HepG2 (cell line): ENCODE measurements at regions not wholly inside any gene's neighbourhood (a gene's known extent, or its start where the extent isn't known, plus 50 kb on each side); places are given as distances from the start of the nearest gene placed in this dataset.

Experiments
- KAT7 ChIP-seq: IDR thresholded peaks from 2 replicates; pipeline ENCODE4 v1.6.1; 2018; ENCODE audit warnings: borderline replicate concordance, missing compliant biosample characterization
- MIER2 ChIP-seq: IDR thresholded peaks from 2 replicates; pipeline ENCODE4 v1.6.1; 2016; ENCODE audit warnings: missing biosample characterization, missing genetic modification reagents
- MNT ChIP-seq: fragments of 450-650 bp; IDR thresholded peaks from 2 replicates; pipeline ENCODE4 v1.6.1; 2016
- RBM39 ChIP-seq: fragments of 200-400 bp; formaldehyde crosslinking; IDR thresholded peaks from one replicate; pipeline ENCODE4 v1.6.1; 2018; ENCODE audit warnings: antibody characterized with exemption, mild to moderate bottlenecking, low read depth, low read length; ENCODE audit not compliant: poor library complexity, severe bottlenecking
- TCF12 ChIP-seq, 2 experiments: fragments of 450-650 bp in 1 of 2; sonication (generic) in 1 of 2; formaldehyde crosslinking in 1 of 2; IDR thresholded peaks; 2 replicates each; pipeline versions ENCODE4 v1.6.1 to v1.8.0; 2017 to 2022; ENCODE audit warnings: antibody characterized with exemption in 1 of 2, mild to moderate bottlenecking in 1 of 2, missing genetic modification reagents in 1 of 2, moderate library complexity in 1 of 2
- TERF1 ChIP-seq: sonication (generic); formaldehyde crosslinking; IDR thresholded peaks from 2 replicates; pipeline ENCODE4 v1.8.0; 2022; ENCODE audit warnings: mild to moderate bottlenecking, missing genetic modification reagents, moderate library complexity
- YY1 ChIP-seq: IDR thresholded peaks from 2 replicates; pipeline ENCODE4 v1.6.1; 2011; ENCODE audit warnings: low read length, low read depth, moderate library complexity, mild to moderate bottlenecking; ENCODE audit not compliant: insufficient read depth, insufficient replicate concordance
- ZFP37 ChIP-seq: sonication (generic); formaldehyde crosslinking; IDR thresholded peaks from 2 replicates; pipeline ENCODE4 v1.4.0; 2020; ENCODE audit warnings: missing genetic modification reagents, borderline replicate concordance
- ZNF138 ChIP-seq: sonication (generic); formaldehyde crosslinking; IDR thresholded peaks from 2 replicates; pipeline ENCODE4 v1.5.0; 2020; ENCODE audit warnings: mild to moderate bottlenecking, low read depth, missing genetic modification reagents
- ZNF549 ChIP-seq: sonication (generic); formaldehyde crosslinking; IDR thresholded peaks from 2 replicates; pipeline ENCODE4 v1.5.0; 2020; ENCODE audit warnings: missing genetic modification reagents
- TF ChIP-seq, protein P1 (sequence below): sonication (generic); formaldehyde crosslinking; IDR thresholded peaks from 2 replicates; pipeline ENCODE4 v1.4.0; 2020; ENCODE audit warnings: missing genetic modification reagents
- TF ChIP-seq, protein P2 (sequence below): sonication (generic); formaldehyde crosslinking; IDR thresholded peaks from 2 replicates; pipeline ENCODE4 v1.5.1; 2020; ENCODE audit warnings: mild to moderate bottlenecking, missing genetic modification reagents, moderate library complexity
- TF ChIP-seq, protein P3 (sequence below): IDR thresholded peaks from 2 replicates; pipeline ENCODE4 v1.6.1; 2016; ENCODE audit warnings: mild to moderate bottlenecking

- TF ChIP-seq MNT: peak; percentile 93
- TF ChIP-seq MIER2: no peak
- TF ChIP-seq RBM39: no peak
- TF ChIP-seq, protein P1, sequence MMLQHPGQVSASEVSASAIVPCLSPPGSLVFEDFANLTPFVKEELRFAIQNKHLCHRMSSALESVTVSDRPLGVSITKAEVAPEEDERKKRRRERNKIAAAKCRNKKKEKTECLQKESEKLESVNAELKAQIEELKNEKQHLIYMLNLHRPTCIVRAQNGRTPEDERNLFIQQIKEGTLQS (CRISPR knock-in tag): no peak
- no peak for TF ChIP-seq YY1
- TF ChIP-seq, protein P2, sequence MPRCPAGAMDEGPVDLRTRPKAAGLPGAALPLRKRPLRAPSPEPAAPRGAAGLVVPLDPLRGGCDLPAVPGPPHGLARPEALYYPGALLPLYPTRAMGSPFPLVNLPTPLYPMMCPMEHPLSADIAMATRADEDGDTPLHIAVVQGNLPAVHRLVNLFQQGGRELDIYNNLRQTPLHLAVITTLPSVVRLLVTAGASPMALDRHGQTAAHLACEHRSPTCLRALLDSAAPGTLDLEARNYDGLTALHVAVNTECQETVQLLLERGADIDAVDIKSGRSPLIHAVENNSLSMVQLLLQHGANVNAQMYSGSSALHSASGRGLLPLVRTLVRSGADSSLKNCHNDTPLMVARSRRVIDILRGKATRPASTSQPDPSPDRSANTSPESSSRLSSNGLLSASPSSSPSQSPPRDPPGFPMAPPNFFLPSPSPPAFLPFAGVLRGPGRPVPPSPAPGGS (CRISPR knock-in tag): no peak
- no peak for TF ChIP-seq KAT7 (CRISPR knock-in tag)
- TF ChIP-seq ZFP37 (CRISPR knock-in tag): no peak
- no peak for TF ChIP-seq ZNF138 (CRISPR knock-in tag)
- TF ChIP-seq, protein P3, sequence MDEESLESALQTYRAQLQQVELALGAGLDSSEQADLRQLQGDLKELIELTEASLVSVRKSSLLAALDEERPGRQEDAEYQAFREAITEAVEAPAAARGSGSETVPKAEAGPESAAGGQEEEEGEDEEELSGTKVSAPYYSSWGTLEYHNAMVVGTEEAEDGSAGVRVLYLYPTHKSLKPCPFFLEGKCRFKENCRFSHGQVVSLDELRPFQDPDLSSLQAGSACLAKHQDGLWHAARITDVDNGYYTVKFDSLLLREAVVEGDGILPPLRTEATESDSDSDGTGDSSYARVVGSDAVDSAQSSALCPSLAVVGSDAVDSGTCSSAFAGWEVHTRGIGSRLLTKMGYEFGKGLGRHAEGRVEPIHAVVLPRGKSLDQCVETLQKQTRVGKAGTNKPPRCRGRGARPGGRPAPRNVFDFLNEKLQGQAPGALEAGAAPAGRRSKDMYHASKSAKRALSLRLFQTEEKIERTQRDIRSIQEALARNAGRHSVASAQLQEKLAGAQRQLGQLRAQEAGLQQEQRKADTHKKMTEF (CRISPR knock-in tag): no peak
- TF ChIP-seq TERF1 (CRISPR knock-in tag): no peak
- TF ChIP-seq TCF12 (IDR thresholded peaks at IDR 0.05): no peak
- no peak for TF ChIP-seq TCF12 (CRISPR knock-in tag; IDR thresholded peaks at IDR 0.05)
- no peak for TF ChIP-seq ZNF549 (CRISPR knock-in tag)
Observed at GRCh38 chr5:154107010-154107409, 68.2 kb downstream of the MFAP3 start.
